ENCODE measurements at regions not wholly inside any gene's neighbourhood (a gene's known extent, or its start where the extent isn't known, plus 50 kb on each side); places are given as distances from the start of the nearest gene placed in this dataset.

- Mint-ChIP-seq H3K4me3 (no peak overlapping the region), H3K27ac (no peak overlapping the region), H3K36me3 (no peaks in the 10 kb centered on the region), H3K4me1 (no peaks in the 10 kb centered on the region), H3K9me3 (peaks cover 0 to 19% (median 18%) of the 10 kb centered on the region in 3 donors), H3K27me3 (peaks cover 0 to 4% of the 10 kb centered on the region in 2 donors)
- ChIA-PET POLR2A (no interaction called here), CTCF (no interaction called here)
- no peaks in the 10 kb centered on the region for H3K27me3 ChIP-seq (replicated peaks in 1 of 2; ENCODE audit: control insufficient read depth in 2 of 2, extremely low read depth in 1 of 2, insufficient read depth in 2 of 2, low read length in 1 of 2)
- DNase-seq, result no peak
- no peaks in the 10 kb centered on the region for H3K4me1 ChIP-seq (ENCODE audit: control insufficient read depth in 1 of 2, extremely low read depth in 1 of 2, insufficient read depth in 2 of 2, low read length in 2 of 2)
- H3K36me3 ChIP-seq (ENCODE audit: control insufficient read depth in 2 of 2, extremely low read depth in 1 of 2, insufficient read depth in 1 of 2, low read length in 1 of 2), result no peaks in the 10 kb centered on the region
- H3K27ac ChIP-seq (ENCODE audit: low read length), result no peak overlapping the region
- no peak for ATAC-seq (replicated peaks in 1 of 4)
- 86% methylated on average over 4 of the region's 6 CpGs for WGBS (ENCODE audit: insufficient coverage)
- H3K9me3 ChIP-seq, result no peaks in the 10 kb centered on the region
- no peak overlapping the region for H3K4me3 ChIP-seq (ENCODE audit: control insufficient read depth in 1 of 2, extremely low read depth in 1 of 2, low read length in 1 of 2)
These were observed 593.7 kb upstream of the KLF4 start for GRCh38 chr9:108083160-108083750.

- Mint-ChIP-seq H3K27ac (no peak overlapping the region), H3K4me3 (no peak overlapping the region), H3K27me3 (peaks cover 0 to 4% of the 10 kb centered on the region in 2 donors), H3K36me3 (no peaks in the 10 kb centered on the region), H3K4me1 (no peaks in the 10 kb centered on the region), H3K9me3 (peaks cover 0 to 25% (median 24%) of the 10 kb centered on the region in 3 donors)
- Histone ChIP-seq H3K36me3 (ENCODE audit: control insufficient read depth in 2 of 2, extremely low read depth in 1 of 2, insufficient read depth in 1 of 2, low read length in 1 of 2) (no peaks in the 10 kb centered on the region), H3K9me3 (no peaks in the 10 kb centered on the region), H3K4me3 (ENCODE audit: control insufficient read depth in 1 of 2, extremely low read depth in 1 of 2, low read length in 1 of 2) (no peak overlapping the region), H3K27me3 (replicated peaks in 1 of 2; ENCODE audit: control insufficient read depth in 2 of 2, extremely low read depth in 1 of 2, insufficient read depth in 2 of 2, low read length in 1 of 2) (no peaks in the 10 kb centered on the region), H3K27ac (ENCODE audit: low read length) (no peak overlapping the region), H3K4me1 (ENCODE audit: control insufficient read depth in 1 of 2, extremely low read depth in 1 of 2, insufficient read depth in 2 of 2, low read length in 2 of 2) (no peaks in the 10 kb centered on the region)
- POLR2A ChIA-PET, result no interaction called here
- ATAC-seq (replicated peaks in 1 of 4) (no peak), DNase-seq (no peak)
- CTCF ChIA-PET, result no interaction called here
These were observed 591.5 kb upstream of the KLF4 start for GRCh38 chr9:108081112-108081511.

GRCh38 chr9:108080285-108080684 is 590.7 kb upstream of the KLF4 start:
- H3K27ac ChIP-seq (ENCODE audit: low read length), result no peak overlapping the region
- WGBS (ENCODE audit: insufficient coverage), result 92% methylated on average over 3 of the region's 3 CpGs
- Mint-ChIP-seq H3K27me3 (peaks cover 0 to 4% of the 10 kb centered on the region in 2 donors), H3K4me1 (no peaks in the 10 kb centered on the region), H3K9me3 (peaks cover under 1 to 25% (median 21%) of the 10 kb centered on the region in 3 donors), H3K36me3 (no peaks in the 10 kb centered on the region), H3K4me3 (no peak overlapping the region), H3K27ac (no peak overlapping the region)
- DNase-seq (no peak), ATAC-seq (replicated peaks in 1 of 4) (no peak)
- H3K27me3 ChIP-seq (replicated peaks in 1 of 2; ENCODE audit: control insufficient read depth in 2 of 2, extremely low read depth in 1 of 2, insufficient read depth in 2 of 2, low read length in 1 of 2), result no peaks in the 10 kb centered on the region
- H3K4me1 ChIP-seq (ENCODE audit: control insufficient read depth in 1 of 2, extremely low read depth in 1 of 2, insufficient read depth in 2 of 2, low read length in 2 of 2), result no peaks in the 10 kb centered on the region
- no peak overlapping the region for H3K4me3 ChIP-seq (ENCODE audit: control insufficient read depth in 1 of 2, extremely low read depth in 1 of 2, low read length in 1 of 2)
- no peaks in the 10 kb centered on the region for H3K9me3 ChIP-seq
- H3K36me3 ChIP-seq (ENCODE audit: control insufficient read depth in 2 of 2, extremely low read depth in 1 of 2, insufficient read depth in 1 of 2, low read length in 1 of 2), result no peaks in the 10 kb centered on the region
- ChIA-PET CTCF (no interaction called here), POLR2A (no interaction called here)

- Histone ChIP-seq H3K4me3 (ENCODE audit: control insufficient read depth in 1 of 2, extremely low read depth in 1 of 2, low read length in 1 of 2) (no peak overlapping the region), H3K4me1 (ENCODE audit: control insufficient read depth in 1 of 2, extremely low read depth in 1 of 2, insufficient read depth in 2 of 2, low read length in 2 of 2) (no peaks in the 10 kb centered on the region), H3K27ac (ENCODE audit: low read length) (no peak overlapping the region), H3K36me3 (ENCODE audit: control insufficient read depth in 2 of 2, extremely low read depth in 1 of 2, insufficient read depth in 1 of 2, low read length in 1 of 2) (no peaks in the 10 kb centered on the region), H3K27me3 (replicated peaks in 1 of 2; ENCODE audit: control insufficient read depth in 2 of 2, extremely low read depth in 1 of 2, insufficient read depth in 2 of 2, low read length in 1 of 2) (no peaks in the 10 kb centered on the region), H3K9me3 (no peaks in the 10 kb centered on the region)
- Mint-ChIP-seq H3K36me3 (no peaks in the 10 kb centered on the region), H3K27me3 (no peaks in the 10 kb centered on the region), H3K27ac (no peak overlapping the region), H3K4me1 (no peaks in the 10 kb centered on the region), H3K4me3 (no peak overlapping the region), H3K9me3 (peaks cover 8 to 25% (median 21%) of the 10 kb centered on the region in 3 donors)
- ATAC-seq (replicated peaks in 1 of 4) (no peak), DNase-seq (no peak)
- ChIA-PET CTCF (interaction anchor here in 1 of 2 donors (0.6 kb wide), 1 partner anchor 55 kb away, joined by 3 read pairs; no protein-coding TSS in a partner anchor), POLR2A (interaction anchor here in 1 of 2 donors (0.6 kb wide), 1 partner anchor 9 kb away, joined by 7 read pairs; no protein-coding TSS in a partner anchor)
- 83% methylated on average over 2 of the region's 2 CpGs for WGBS (ENCODE audit: insufficient coverage)
These were observed 589.2 kb upstream of the KLF4 start for GRCh38 chr9:108078811-108079210.

GRCh38 chr9:108078375-108078774 is 588.8 kb upstream of the KLF4 start:
- H3K27me3 Mint-ChIP-seq, result no peaks in the 10 kb centered on the region
- ChIA-PET POLR2A (interaction anchor here in 1 of 2 donors (0.6 kb wide), 1 partner anchor 9 kb away, joined by 7 read pairs; no protein-coding TSS in a partner anchor), CTCF (interaction anchor here in 1 of 2 donors (0.6 kb wide), 1 partner anchor 54 kb away, joined by 3 read pairs; no protein-coding TSS in a partner anchor)
- no peak overlapping the region for H3K27ac Mint-ChIP-seq
- Histone ChIP-seq H3K27me3 (replicated peaks in 1 of 2; ENCODE audit: control insufficient read depth in 2 of 2, extremely low read depth in 1 of 2, insufficient read depth in 2 of 2, low read length in 1 of 2) (no peaks in the 10 kb centered on the region), H3K27ac (ENCODE audit: low read length) (no peak overlapping the region), H3K9me3 (no peaks in the 10 kb centered on the region), H3K36me3 (ENCODE audit: control insufficient read depth in 2 of 2, extremely low read depth in 1 of 2, insufficient read depth in 1 of 2, low read length in 1 of 2) (no peaks in the 10 kb centered on the region), H3K4me3 (ENCODE audit: control insufficient read depth in 1 of 2, extremely low read depth in 1 of 2, low read length in 1 of 2) (no peak overlapping the region), H3K4me1 (ENCODE audit: control insufficient read depth in 1 of 2, extremely low read depth in 1 of 2, insufficient read depth in 2 of 2, low read length in 2 of 2) (no peaks in the 10 kb centered on the region)
- H3K9me3 Mint-ChIP-seq, result peaks cover 8 to 25% (median 21%) of the 10 kb centered on the region in 3 donors
- H3K4me3 Mint-ChIP-seq, result no peak overlapping the region
- H3K4me1 Mint-ChIP-seq, result no peaks in the 10 kb centered on the region
- no peak for ATAC-seq (replicated peaks in 1 of 4)
- DNase-seq, result no peak
- whole genome bisulfite sequencing (ENCODE audit: insufficient coverage), result 88% methylated on average over 8 of the region's 8 CpGs
- H3K36me3 Mint-ChIP-seq, result no peaks in the 10 kb centered on the region

GRCh38 chr9:108077556-108077955 is 588.0 kb upstream of the KLF4 start:
- no peaks in the 10 kb centered on the region for H3K36me3 ChIP-seq (ENCODE audit: control insufficient read depth in 2 of 2, extremely low read depth in 1 of 2, insufficient read depth in 1 of 2, low read length in 1 of 2)
- H3K27me3 Mint-ChIP-seq, result no peaks in the 10 kb centered on the region
- H3K9me3 Mint-ChIP-seq, result peaks cover 8 to 22% (median 21%) of the 10 kb centered on the region in 3 donors
- DNase-seq (no peak), ATAC-seq (replicated peaks in 1 of 4) (no peak)
- H3K4me3 ChIP-seq (ENCODE audit: control insufficient read depth in 1 of 2, extremely low read depth in 1 of 2, low read length in 1 of 2), result no peak overlapping the region
- no peaks in the 10 kb centered on the region for H3K4me1 ChIP-seq (ENCODE audit: control insufficient read depth in 1 of 2, extremely low read depth in 1 of 2, insufficient read depth in 2 of 2, low read length in 2 of 2)
- ChIA-PET CTCF (no interaction called here), POLR2A (no interaction called here)
- H3K27me3 ChIP-seq (replicated peaks in 1 of 2; ENCODE audit: control insufficient read depth in 2 of 2, extremely low read depth in 1 of 2, insufficient read depth in 2 of 2, low read length in 1 of 2), result no peaks in the 10 kb centered on the region
- H3K27ac Mint-ChIP-seq, result no peak overlapping the region
- H3K36me3 Mint-ChIP-seq, result no peaks in the 10 kb centered on the region
- no peaks in the 10 kb centered on the region for H3K9me3 ChIP-seq
- H3K27ac ChIP-seq (ENCODE audit: low read length), result no peak overlapping the region
- no peak overlapping the region for H3K4me3 Mint-ChIP-seq
- no peaks in the 10 kb centered on the region for H3K4me1 Mint-ChIP-seq
- 76% methylated on average over 9 of the region's 10 CpGs for WGBS (ENCODE audit: insufficient coverage)

- H3K27me3 Mint-ChIP-seq, result no peaks in the 10 kb centered on the region
These were observed 585.3 kb upstream of the KLF4 start for GRCh38 chr9:108074900-108075299.

More at GRCh38 chr9:108074900-108075299, 585.3 kb upstream of the KLF4 start:
- Histone ChIP-seq H3K4me3 (ENCODE audit: control insufficient read depth in 1 of 2, extremely low read depth in 1 of 2, low read length in 1 of 2) (no peak overlapping the region), H3K36me3 (ENCODE audit: control insufficient read depth in 2 of 2, extremely low read depth in 1 of 2, insufficient read depth in 1 of 2, low read length in 1 of 2) (no peaks in the 10 kb centered on the region), H3K27me3 (replicated peaks in 1 of 2; ENCODE audit: control insufficient read depth in 2 of 2, extremely low read depth in 1 of 2, insufficient read depth in 2 of 2, low read length in 1 of 2) (no peaks in the 10 kb centered on the region), H3K4me1 (ENCODE audit: control insufficient read depth in 1 of 2, extremely low read depth in 1 of 2, insufficient read depth in 2 of 2, low read length in 2 of 2) (no peaks in the 10 kb centered on the region), H3K9me3 (no peaks in the 10 kb centered on the region), H3K27ac (ENCODE audit: low read length) (no peak overlapping the region)
- Mint-ChIP-seq H3K27ac (no peak overlapping the region), H3K4me1 (no peaks in the 10 kb centered on the region), H3K4me3 (no peak overlapping the region), H3K9me3 (peaks cover 13 to 17% (median 15%) of the 10 kb centered on the region in 3 donors), H3K36me3 (no peaks in the 10 kb centered on the region)
- POLR2A ChIA-PET, result no interaction called here
- CTCF ChIA-PET, result no interaction called here
- ATAC-seq (replicated peaks in 1 of 4), result no peak
- 90% methylated on average over 1 of the region's 5 CpGs for WGBS (ENCODE audit: insufficient coverage)
- no peak for DNase-seq
